NCI-H2081 treated with DMSO at 0.1 percent for 48 hours (cell line): ENCODE measurements at regions not wholly inside any gene's neighbourhood (a gene's known extent, or its start where the extent isn't known, plus 50 kb on each side); places are given as distances from the start of the nearest gene placed in this dataset.

Source experiments
- DNase-seq: peaks from one replicate; lab custom pipeline; 2025; lab: John Stamatoyannopoulos, UW

DNA sequence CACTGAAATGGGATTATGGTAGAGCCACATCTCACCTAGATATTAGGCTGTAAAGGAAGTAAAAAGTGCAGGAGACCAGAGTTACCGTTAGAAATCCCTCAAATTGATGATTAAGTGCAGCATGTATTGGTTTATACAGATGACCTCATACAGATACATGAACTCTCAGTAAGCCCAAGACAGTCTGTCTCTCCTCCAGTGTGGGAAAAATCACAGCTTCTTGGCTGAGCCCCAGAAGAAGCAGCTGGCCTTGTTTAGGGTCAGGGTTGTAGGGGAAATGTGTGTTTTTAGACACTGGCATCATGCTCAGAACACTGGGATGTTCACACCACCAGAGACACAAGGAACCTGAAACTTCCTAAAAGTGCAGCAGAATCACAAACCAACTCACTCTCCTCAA, 135.9 kb downstream of the KATNIP start:
- DNase-seq: no peak

GRCh38 chr16:27686926-27687325, 137.0 kb downstream of the KATNIP start:
- no peak for DNase-seq

- DNase-seq: no peak
Measured at GRCh38 chr16:27687605-27688004, 137.7 kb downstream of the KATNIP start.

DNA sequence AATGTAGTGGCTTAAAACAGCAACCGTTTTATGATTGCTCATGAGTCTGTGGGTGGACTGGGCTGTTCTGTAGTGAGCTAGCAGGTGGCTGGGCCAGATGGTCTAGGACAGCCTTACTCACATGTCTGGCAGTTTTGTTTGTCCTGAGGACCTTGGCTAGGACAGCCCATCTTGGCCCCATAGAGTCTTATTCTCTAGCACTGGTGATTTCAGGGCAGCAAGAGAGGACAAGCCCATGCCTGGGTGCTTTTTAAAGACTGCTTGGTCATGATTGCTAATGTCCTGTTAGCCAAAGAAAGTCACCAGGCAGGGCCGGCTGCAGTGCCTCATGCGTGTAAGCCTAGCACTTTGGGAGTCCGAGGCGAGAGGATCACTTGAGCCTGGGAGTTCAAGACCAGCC, 139.8 kb downstream of the KATNIP start:
- no peak for DNase-seq

- no peak for DNase-seq
Measured at GRCh38 chr16:27690608-27691007, 140.7 kb downstream of the KATNIP start.

DNA sequence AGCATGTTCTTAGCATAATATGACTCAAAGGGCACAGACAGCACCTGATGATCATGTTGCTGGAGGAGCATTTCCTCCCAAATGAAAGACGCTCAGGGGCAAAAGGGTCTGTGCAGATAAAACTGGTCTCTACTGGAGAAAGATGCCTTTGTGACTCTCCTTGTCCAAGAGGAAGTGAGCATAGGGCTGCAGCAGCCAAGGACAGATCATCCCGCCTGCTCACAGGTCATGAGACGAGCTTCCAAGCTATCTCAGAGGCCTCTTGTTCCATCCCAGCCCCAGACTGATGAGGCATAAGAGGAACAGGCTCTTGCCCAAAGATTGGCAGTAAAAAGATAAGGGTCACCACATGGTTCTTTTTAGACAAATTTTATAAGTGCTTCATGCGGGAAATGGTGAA, 141.8 kb downstream of the KATNIP start:
- DNase-seq: no peak

- no peak for DNase-seq
Measured at GRCh38 chr16:27692576-27692975, 142.6 kb downstream of the KATNIP start.

- DNase-seq: no peak
Measured at GRCh38 chr16:27695161-27695560, 145.2 kb downstream of the KATNIP start.

DNA sequence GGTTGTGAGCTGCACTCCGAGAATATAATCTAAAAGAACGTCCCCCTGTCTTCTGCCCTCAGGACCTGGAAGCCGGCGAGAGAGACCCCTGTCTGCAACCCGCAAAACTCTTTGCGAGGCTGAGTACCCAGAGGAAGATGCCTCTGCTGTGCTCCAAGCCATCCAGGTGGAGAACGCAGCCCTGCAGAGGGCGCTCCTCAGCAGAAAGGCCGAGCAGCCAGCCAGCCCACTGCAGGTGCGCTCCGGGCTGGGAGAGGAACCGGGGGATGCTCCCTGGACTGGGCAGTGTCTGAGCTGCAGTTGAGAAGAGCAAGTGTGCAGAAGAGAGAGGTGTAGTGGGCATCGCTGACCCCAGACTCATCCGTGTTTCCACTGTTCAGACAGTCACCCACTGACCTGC, 148.3 kb downstream of the KATNIP start:
- DNase-seq: no peak

GRCh38 chr16:27698746-27699145, 148.8 kb downstream of the KATNIP start:
- DNase-seq: no peak

DNA sequence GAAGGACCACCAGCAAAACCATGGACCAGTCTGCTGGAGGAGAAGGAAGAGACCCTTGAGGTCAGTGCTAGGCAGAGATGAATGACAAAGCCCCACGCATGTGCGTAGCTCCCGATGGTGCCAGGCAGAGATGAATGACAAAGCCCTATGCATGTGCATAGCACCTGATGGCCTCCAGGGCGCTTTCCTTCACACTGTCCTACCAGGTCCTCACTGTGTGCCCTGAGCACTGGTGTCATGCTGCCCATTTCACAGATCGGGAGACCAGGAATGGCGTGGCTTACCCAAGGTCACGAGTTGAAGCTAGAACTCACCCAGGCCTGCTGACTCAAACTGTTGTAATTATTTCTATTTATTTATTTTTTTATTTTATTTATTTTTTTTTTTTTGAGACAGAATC, 149.6 kb downstream of the KATNIP start:
- no peak for DNase-seq

DNA sequence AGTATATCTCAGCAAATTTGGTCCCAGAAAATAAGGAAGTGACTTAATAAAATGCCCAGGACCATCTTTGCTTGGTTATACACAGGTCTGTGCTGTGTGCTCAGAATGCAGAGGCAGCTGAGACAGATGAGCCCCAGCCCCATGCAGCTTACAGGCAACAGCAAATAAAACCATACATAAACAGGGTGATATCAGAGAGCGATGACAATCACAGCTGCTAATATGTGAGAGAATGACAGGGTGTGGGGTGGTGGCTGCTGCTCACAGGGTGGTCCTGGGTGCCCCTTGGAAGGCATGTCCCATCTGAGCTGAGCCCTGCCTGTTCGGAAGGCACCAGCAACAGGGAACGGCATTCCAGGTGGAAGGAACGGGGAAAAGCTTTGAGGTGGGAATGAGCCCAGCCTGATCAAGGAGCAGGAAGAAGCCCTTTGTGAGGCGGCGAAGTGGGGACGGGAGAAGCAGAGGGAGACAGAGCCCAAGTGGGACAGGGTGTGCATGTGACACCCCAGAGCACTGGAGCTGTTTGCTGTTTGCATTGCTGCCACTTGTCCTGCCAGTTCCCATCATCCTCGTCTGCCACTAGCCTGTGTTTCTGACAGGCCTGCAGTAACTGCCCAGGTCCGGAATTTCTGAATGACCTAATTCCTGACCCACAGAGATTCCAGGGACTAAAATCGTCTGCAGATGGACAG, 150.5 kb downstream of the KATNIP start:
- no peak for DNase-seq

DNA sequence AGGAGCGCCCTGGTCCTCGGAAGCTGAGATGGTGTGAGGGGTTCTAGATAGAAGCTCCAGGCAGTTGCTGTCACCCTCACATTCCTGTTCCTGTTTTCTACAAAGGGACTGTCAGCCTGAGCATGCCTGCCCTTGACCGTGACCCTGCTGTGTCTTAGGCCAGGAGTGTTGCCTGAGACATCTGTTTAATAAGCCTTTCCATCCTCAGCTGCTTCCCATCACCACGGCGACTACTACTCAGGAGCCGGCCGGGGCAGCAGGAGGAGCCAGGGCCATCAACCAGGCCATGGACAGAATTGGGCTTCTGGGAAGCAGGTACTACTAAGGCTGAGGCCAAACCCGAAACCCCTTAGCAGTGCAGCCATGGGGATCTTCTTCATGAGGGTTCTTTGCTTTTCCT, 151.4 kb downstream of the KATNIP start:
- no peak for DNase-seq

DNA sequence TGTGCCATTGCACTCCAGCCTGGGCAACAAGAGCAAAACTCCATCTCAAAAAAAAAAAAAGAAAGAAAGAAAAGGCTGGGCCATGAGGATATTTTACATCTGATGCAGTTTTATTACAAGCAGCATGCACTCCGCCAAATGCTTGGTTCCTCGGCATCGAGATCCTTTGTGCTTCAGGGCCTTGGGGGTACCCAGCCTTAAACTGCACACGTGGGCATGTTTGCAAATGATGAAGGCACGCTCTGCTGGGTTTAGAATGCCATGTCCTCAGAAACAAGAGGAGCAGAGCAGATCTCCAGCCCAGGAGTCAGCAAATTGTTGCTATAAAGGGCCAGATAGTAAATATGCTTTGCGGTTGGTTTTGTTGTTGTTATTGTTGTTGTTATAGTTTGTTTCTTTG, 153.2 kb downstream of the KATNIP start:
- DNase-seq: no peak

- DNase-seq: no peak
Measured at GRCh38 chr16:27703545-27703944, 153.6 kb downstream of the KATNIP start.

GRCh38 chr16:27704252-27704651, 154.3 kb downstream of the KATNIP start:
- no peak for DNase-seq

- DNase-seq: no peak
Measured at GRCh38 chr16:27706156-27706865, 156.4 kb downstream of the KATNIP start.

- DNase-seq: no peak
Measured at GRCh38 chr16:27706866-27707685, 157.1 kb downstream of the KATNIP start.

DNA sequence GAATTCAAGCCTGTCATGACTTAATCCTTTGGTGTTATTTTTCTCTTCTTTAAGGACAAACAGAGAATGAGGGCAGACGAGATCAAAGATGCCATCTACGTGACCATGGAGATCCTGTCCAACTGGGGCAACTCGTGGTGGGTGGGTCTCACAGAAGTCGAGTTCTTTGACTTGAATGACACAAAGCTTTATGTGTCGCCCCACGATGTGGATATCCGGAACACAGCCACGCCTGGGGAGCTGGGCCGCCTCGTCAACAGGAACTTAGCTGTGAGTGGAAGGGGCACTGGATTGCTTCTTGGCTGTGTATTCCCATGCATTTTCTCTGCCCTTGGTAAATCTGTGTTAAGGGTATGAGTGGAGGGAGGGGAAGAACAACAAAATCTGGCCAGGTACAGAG, 158.7 kb downstream of the KATNIP start:
- DNase-seq: no peak

GRCh38 chr16:27712251-27712711, 162.3 kb downstream of the KATNIP start:
- DNase-seq: no peak

- DNase-seq: no peak
Measured at GRCh38 chr16:27717726-27718125, 167.8 kb downstream of the KATNIP start.

DNA sequence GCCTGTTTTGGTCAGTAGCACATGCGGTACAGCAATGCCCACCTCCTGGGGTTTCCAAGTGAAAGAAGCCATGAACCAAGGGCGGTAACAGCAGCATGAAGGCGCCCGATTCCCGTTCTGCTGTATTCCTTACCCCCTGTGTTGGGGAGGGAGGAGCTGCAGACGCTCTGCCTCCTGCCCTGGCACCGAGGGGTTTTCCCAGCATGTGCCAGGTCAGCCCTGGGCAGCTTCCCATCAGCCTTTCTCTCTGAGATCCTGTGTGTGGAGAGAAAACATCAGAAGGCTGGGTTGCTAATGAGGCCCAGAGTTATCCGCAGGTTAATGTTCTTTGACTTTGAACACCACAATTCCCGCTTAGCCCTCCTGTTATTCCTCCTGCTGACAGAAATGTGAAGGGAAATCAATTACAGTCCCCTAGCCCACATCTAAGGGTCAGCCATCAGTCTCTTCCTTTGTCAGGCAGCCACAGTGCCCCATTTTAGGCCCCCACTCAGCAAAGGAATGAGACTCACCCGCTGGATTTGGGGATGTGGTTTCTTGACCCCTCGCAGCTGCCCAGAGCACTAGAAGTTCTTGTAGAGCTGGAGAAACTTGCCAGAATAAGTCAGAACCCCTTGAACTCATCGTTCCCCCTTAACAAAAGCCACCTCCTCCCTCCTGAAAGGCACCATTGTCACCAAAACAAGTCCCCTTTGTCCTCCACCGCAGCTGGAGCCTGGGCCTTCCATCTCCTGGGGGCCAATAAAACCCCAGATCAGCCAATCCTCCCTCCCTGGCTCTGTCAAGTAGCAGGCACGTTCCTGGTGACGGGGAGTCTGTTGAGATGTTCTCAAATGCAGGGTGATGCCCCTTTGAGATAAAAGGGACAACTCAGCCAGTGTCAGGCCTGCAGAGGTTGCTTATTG, 168.5 kb downstream of the KATNIP start:
- DNase-seq: no peak
